SK-N-SH treated with all-trans-retinoic acid at 6 μM for 48 hours (cell line): ENCODE measurements at regions not wholly inside any gene's neighbourhood (a gene's known extent, or its start where the extent isn't known, plus 50 kb on each side); places are given as distances from the start of the nearest gene placed in this dataset.

ENCODE experiments used
- ATAC-seq: fragments of 200-7000 bp; cut with Tn5 transposase; 3 replicates; pipeline ENCODE4 v1.9.1; 2020; ENCODE audit warnings: mild to moderate bottlenecking, moderate library complexity
- ARNTL ChIP-seq: fragments of 450-650 bp; formaldehyde crosslinking; IDR thresholded peaks from 2 replicates; pipeline ENCODE4 v1.5.0; 2020; ENCODE audit warnings: low read depth, mild to moderate bottlenecking, moderate library complexity, borderline replicate concordance
- BACH2 ChIP-seq: fragments of 250-450 bp; sonication (Bioruptor Pico); IDR thresholded peaks from 2 replicates; pipeline ENCODE4 v1.9.0; 2021; ENCODE audit warnings: mild to moderate bottlenecking, borderline replicate concordance
- CREB5 ChIP-seq: fragments of 250-450 bp; sonication (Bioruptor Pico); IDR thresholded peaks from 2 replicates; pipeline ENCODE4 v1.5.1; 2020; ENCODE audit warnings: low read depth, mild to moderate bottlenecking, moderate library complexity
- CSDC2 ChIP-seq: fragments of 250-450 bp; sonication (Bioruptor Pico); IDR thresholded peaks from 2 replicates; pipeline ENCODE4 v1.5.0; 2020; ENCODE audit warnings: mild to moderate bottlenecking, moderate library complexity
- CSRNP3 ChIP-seq: fragments of 250-450 bp; sonication (Bioruptor Pico); IDR thresholded peaks from 2 replicates; pipeline ENCODE4 v1.5.1; 2021; ENCODE audit warnings: mild to moderate bottlenecking, moderate library complexity
- ESRRG ChIP-seq: fragments of 250-450 bp; sonication (Bioruptor Pico); IDR thresholded peaks from 2 replicates; pipeline ENCODE4 v1.6.1; 2021; ENCODE audit warnings: mild to moderate bottlenecking
- GLIS3 ChIP-seq: fragments of 250-450 bp; sonication (Bioruptor Pico); IDR thresholded peaks from 2 replicates; pipeline ENCODE4 v1.5.0; 2020; ENCODE audit warnings: mild to moderate bottlenecking, moderate library complexity
- ISL1 ChIP-seq: fragments of 250-450 bp; sonication (Bioruptor Pico); IDR thresholded peaks from 2 replicates; pipeline ENCODE4 v2.1.2; 2022; ENCODE audit warnings: mild to moderate bottlenecking, moderate library complexity
- OSR1 ChIP-seq: fragments of 250-450 bp; sonication (Bioruptor Pico); IDR thresholded peaks from 2 replicates; pipeline ENCODE4 v1.8.0; 2022; ENCODE audit warnings: moderate library complexity, mild to moderate bottlenecking, inconsistent platforms
- PATZ1 ChIP-seq: fragments of 250-450 bp; sonication (Bioruptor Pico); IDR thresholded peaks from 2 replicates; pipeline ENCODE4 v1.8.0; 2020; ENCODE audit warnings: mild to moderate bottlenecking, moderate library complexity, borderline replicate concordance
- PPARA ChIP-seq: fragments of 250-450 bp; sonication (Bioruptor Pico); IDR thresholded peaks from 2 replicates; pipeline ENCODE4 v1.5.0; 2020; ENCODE audit warnings: mild to moderate bottlenecking, borderline replicate concordance
- RARB ChIP-seq: fragments of 250-450 bp; sonication (Bioruptor Pico); IDR thresholded peaks from 2 replicates; pipeline ENCODE4 v1.8.0; 2021; ENCODE audit warnings: mild to moderate bottlenecking, moderate library complexity
- SNAI2 ChIP-seq: fragments of 250-450 bp; sonication (Bioruptor Pico); IDR thresholded peaks from 2 replicates; pipeline ENCODE4 v1.5.0; 2020; ENCODE audit warnings: mild to moderate bottlenecking, moderate library complexity
- TCF4 ChIP-seq: fragments of 250-450 bp; sonication (Bioruptor Pico); IDR thresholded peaks from 2 replicates; pipeline ENCODE4 v1.8.0; 2021; ENCODE audit warnings: mild to moderate bottlenecking, moderate library complexity, borderline replicate concordance
- TOX ChIP-seq: fragments of 250-450 bp; sonication (Bioruptor Pico); IDR thresholded peaks from 2 replicates; pipeline ENCODE4 v1.8.0; 2021; ENCODE audit warnings: mild to moderate bottlenecking, moderate library complexity, borderline replicate concordance
- TSHZ2 ChIP-seq: fragments of 250-450 bp; sonication (Bioruptor Pico); IDR thresholded peaks from 2 replicates; pipeline ENCODE4 v1.5.0; 2020; ENCODE audit warnings: mild to moderate bottlenecking, moderate library complexity
- ZC3H10 ChIP-seq: fragments of 250-450 bp; sonication (Bioruptor Pico); IDR thresholded peaks from 2 replicates; pipeline ENCODE4 v1.5.1; 2021; ENCODE audit warnings: mild to moderate bottlenecking, moderate library complexity
- ZFP3 ChIP-seq: fragments of 250-450 bp; sonication (Bioruptor Pico); IDR thresholded peaks from 2 replicates; pipeline ENCODE4 v1.5.0; 2020; ENCODE audit warnings: mild to moderate bottlenecking, moderate library complexity
- ZFP30 ChIP-seq: fragments of 450-650 bp; formaldehyde crosslinking; IDR thresholded peaks from 2 replicates; pipeline ENCODE4 v1.5.0; 2022; ENCODE audit warnings: mild to moderate bottlenecking, moderate library complexity
- ZNF565 ChIP-seq: fragments of 450-650 bp; formaldehyde crosslinking; conservative IDR thresholded peaks from 2 replicates; pipeline ENCODE4 v1.5.0; 2020; ENCODE audit warnings: low read depth, mild to moderate bottlenecking, moderate library complexity
- ZNF70 ChIP-seq: fragments of 450-650 bp; formaldehyde crosslinking; IDR thresholded peaks from 2 replicates; pipeline ENCODE4 v1.5.0; 2020; ENCODE audit warnings: mild to moderate bottlenecking, moderate library complexity
- ZNF8 ChIP-seq: fragments of 450-650 bp; formaldehyde crosslinking; IDR thresholded peaks from 2 replicates; pipeline ENCODE4 v1.5.0; 2020; ENCODE audit warnings: mild to moderate bottlenecking, moderate library complexity

GRCh38 chr7:140229591-140230515 lies 53.1 kb upstream of the KDM7A start:
- TF ChIP-seq TOX (CRISPR knock-in tag): no peak
- TF ChIP-seq ISL1 (CRISPR knock-in tag): no peak
- no peak for TF ChIP-seq ZC3H10 (CRISPR knock-in tag)
- no peak for TF ChIP-seq ZFP3 (CRISPR knock-in tag)
- TF ChIP-seq ARNTL: no peak
- TF ChIP-seq TCF4 (CRISPR knock-in tag): no peak
- no peak for TF ChIP-seq CREB5 (CRISPR knock-in tag)
- TF ChIP-seq PATZ1 (CRISPR knock-in tag): no peak
- TF ChIP-seq BACH2 (CRISPR knock-in tag): no peak
- no peak for TF ChIP-seq CSDC2 (CRISPR knock-in tag)
- no peak for TF ChIP-seq SNAI2 (CRISPR knock-in tag)
- no peak for TF ChIP-seq ZNF8 (CRISPR knock-in tag)
- no peak for TF ChIP-seq ZNF70
- TF ChIP-seq CSRNP3: no peak
- TF ChIP-seq ZFP30 (CRISPR knock-in tag): no peak
- TF ChIP-seq GLIS3: no peak
- TF ChIP-seq PPARA (CRISPR knock-in tag): no peak
- TF ChIP-seq, all 23 proteins: peak for 0
- ATAC-seq: no peak

GRCh38 chr7:140229101-140229525 lies 52.3 kb upstream of the KDM7A start:
- TF ChIP-seq TSHZ2 (CRISPR knock-in tag) (no peak), CSDC2 (CRISPR knock-in tag) (no peak), PPARA (CRISPR knock-in tag) (no peak), TCF4 (CRISPR knock-in tag) (no peak), OSR1 (no peak), ZC3H10 (CRISPR knock-in tag) (no peak), ZNF565 (CRISPR knock-in tag) (no peak), SNAI2 (CRISPR knock-in tag) (no peak), CSRNP3 (no peak), ISL1 (CRISPR knock-in tag) (no peak), ZNF8 (CRISPR knock-in tag) (no peak), ESRRG (CRISPR knock-in tag) (no peak), RARB (CRISPR knock-in tag) (no peak)
- no peak for ATAC-seq
